ENCODE measurements at regions not wholly inside any gene's neighbourhood (a gene's known extent, or its start where the extent isn't known, plus 50 kb on each side); places are given as distances from the start of the nearest gene placed in this dataset.
"Not testable (repeated sequence)": the region's sequence is repeated elsewhere in the genome, so short reads cannot be mapped to it uniquely, and the experiment has no call there.

- POLR2A ChIA-PET = no interaction called here
- H3K4me3 ChIP-seq (ENCODE audit: low read depth, low read length) = no peak overlapping the region
- no peak overlapping the region for H3K27ac ChIP-seq (ENCODE audit: extremely low read depth, low read depth, low read length)
- no peaks in the 10 kb centered on the region for H3K9me3 ChIP-seq (ENCODE audit: control insufficient read depth, insufficient read depth, low read depth, low read length)
- CTCF ChIA-PET = no interaction called here
- TF ChIP-seq ZBTB8A (tag by site-specific recombination; IDR thresholded peaks at IDR 0.05) (no peak), ZNF10 (tag by site-specific recombination; IDR thresholded peaks at IDR 0.05) (peak; percentile 85)
- no peaks in the 10 kb centered on the region for H3K36me3 ChIP-seq (ENCODE audit: control insufficient read depth in 2 of 2, insufficient read depth in 1 of 2, low read length in 2 of 2)
- no peaks in the 10 kb centered on the region for H3K4me1 ChIP-seq (ENCODE audit: control insufficient read depth, insufficient read depth, low read length)
Measured at GRCh38 chr7:153954477-153954876, 97.7 kb upstream of the DPP6 start.

GRCh38 chr7:153957677-153958076 is 94.5 kb upstream of the DPP6 start:
- CTCF ChIA-PET; POLR2A ChIA-PET; H3K4me3 ChIP-seq (ENCODE audit: low read depth, low read length); H3K4me1 ChIP-seq (ENCODE audit: control insufficient read depth, insufficient read depth, low read length); H3K36me3 ChIP-seq (ENCODE audit: control insufficient read depth in 2 of 2, insufficient read depth in 1 of 2, low read length in 2 of 2); H3K9me3 ChIP-seq (ENCODE audit: control insufficient read depth, insufficient read depth, low read depth, low read length); H3K27ac ChIP-seq (ENCODE audit: extremely low read depth, low read depth, low read length): not testable (repeated sequence)

GRCh38 chr7:153958381-153958780 is 93.8 kb upstream of the DPP6 start:
- H3K4me3 ChIP-seq (ENCODE audit: low read depth, low read length); H3K36me3 ChIP-seq (ENCODE audit: control insufficient read depth in 2 of 2, insufficient read depth in 1 of 2, low read length in 2 of 2); H3K27ac ChIP-seq (ENCODE audit: extremely low read depth, low read depth, low read length); POLR2A ChIA-PET; CTCF ChIA-PET; H3K4me1 ChIP-seq (ENCODE audit: control insufficient read depth, insufficient read depth, low read length); H3K9me3 ChIP-seq (ENCODE audit: control insufficient read depth, insufficient read depth, low read depth, low read length): not testable (repeated sequence)

GRCh38 chr7:153958789-153959188 is 93.4 kb upstream of the DPP6 start:
- CTCF ChIA-PET; POLR2A ChIA-PET; H3K36me3 ChIP-seq (ENCODE audit: control insufficient read depth in 2 of 2, insufficient read depth in 1 of 2, low read length in 2 of 2); H3K27ac ChIP-seq (ENCODE audit: extremely low read depth, low read depth, low read length); H3K4me1 ChIP-seq (ENCODE audit: control insufficient read depth, insufficient read depth, low read length); H3K4me3 ChIP-seq (ENCODE audit: low read depth, low read length); H3K9me3 ChIP-seq (ENCODE audit: control insufficient read depth, insufficient read depth, low read depth, low read length): not testable (repeated sequence)

GRCh38 chr7:153964481-153965112 is 87.6 kb upstream of the DPP6 start:
- TF ChIP-seq PRDM1 (tag by site-specific recombination; IDR thresholded peaks at IDR 0.05) (peak; percentile 97), ZNF366 (tag by site-specific recombination; conservative IDR thresholded peaks at IDR 0.05) (peak; percentile 56; the same call in 1 of the 2 replicates)
- POLR2A ChIA-PET; H3K36me3 ChIP-seq (ENCODE audit: control insufficient read depth in 2 of 2, insufficient read depth in 1 of 2, low read length in 2 of 2); H3K9me3 ChIP-seq (ENCODE audit: control insufficient read depth, insufficient read depth, low read depth, low read length); H3K27ac ChIP-seq (ENCODE audit: extremely low read depth, low read depth, low read length); H3K4me3 ChIP-seq (ENCODE audit: low read depth, low read length); H3K4me1 ChIP-seq (ENCODE audit: control insufficient read depth, insufficient read depth, low read length); CTCF ChIA-PET: not testable (repeated sequence)

GRCh38 chr7:153969016-153969415 is 83.2 kb upstream of the DPP6 start:
- POLR2A ChIA-PET; H3K4me3 ChIP-seq (ENCODE audit: low read depth, low read length); H3K36me3 ChIP-seq (ENCODE audit: control insufficient read depth in 2 of 2, insufficient read depth in 1 of 2, low read length in 2 of 2); CTCF ChIA-PET; H3K27ac ChIP-seq (ENCODE audit: extremely low read depth, low read depth, low read length); H3K4me1 ChIP-seq (ENCODE audit: control insufficient read depth, insufficient read depth, low read length); H3K9me3 ChIP-seq (ENCODE audit: control insufficient read depth, insufficient read depth, low read depth, low read length): not testable (repeated sequence)

GRCh38 chr7:153974603-153975002 is 77.6 kb upstream of the DPP6 start:
- H3K4me1 ChIP-seq (ENCODE audit: control insufficient read depth, insufficient read depth, low read length); H3K4me3 ChIP-seq (ENCODE audit: low read depth, low read length); H3K27ac ChIP-seq (ENCODE audit: extremely low read depth, low read depth, low read length); H3K36me3 ChIP-seq (ENCODE audit: control insufficient read depth in 2 of 2, insufficient read depth in 1 of 2, low read length in 2 of 2); POLR2A ChIA-PET; CTCF ChIA-PET; H3K9me3 ChIP-seq (ENCODE audit: control insufficient read depth, insufficient read depth, low read depth, low read length): not testable (repeated sequence)

GRCh38 chr7:153976745-153977144 is 75.5 kb upstream of the DPP6 start:
- H3K36me3 ChIP-seq (ENCODE audit: control insufficient read depth in 2 of 2, insufficient read depth in 1 of 2, low read length in 2 of 2); POLR2A ChIA-PET; H3K9me3 ChIP-seq (ENCODE audit: control insufficient read depth, insufficient read depth, low read depth, low read length); H3K27ac ChIP-seq (ENCODE audit: extremely low read depth, low read depth, low read length); H3K4me3 ChIP-seq (ENCODE audit: low read depth, low read length); CTCF ChIA-PET; H3K4me1 ChIP-seq (ENCODE audit: control insufficient read depth, insufficient read depth, low read length): not testable (repeated sequence)

GRCh38 chr7:153983186-153983585 is 69.0 kb upstream of the DPP6 start:
- CTCF ChIA-PET = interaction anchor here (0.6 kb wide), 1 partner anchor 1091 kb away, joined by 3 read pairs; no protein-coding TSS in a partner anchor
- POLR2A ChIA-PET; H3K36me3 ChIP-seq (ENCODE audit: control insufficient read depth in 2 of 2, insufficient read depth in 1 of 2, low read length in 2 of 2); H3K4me1 ChIP-seq (ENCODE audit: control insufficient read depth, insufficient read depth, low read length); H3K9me3 ChIP-seq (ENCODE audit: control insufficient read depth, insufficient read depth, low read depth, low read length); H3K27ac ChIP-seq (ENCODE audit: extremely low read depth, low read depth, low read length); H3K4me3 ChIP-seq (ENCODE audit: low read depth, low read length): not testable (repeated sequence)
